HUDEP-2 (cell line): ENCODE measurements at regions not wholly inside any gene's neighbourhood (a gene's known extent, or its start where the extent isn't known, plus 50 kb on each side); places are given as distances from the start of the nearest gene placed in this dataset.

Experiments used
- DNase-seq, 76 experiments: peaks; one replicate each; lab custom pipeline; 2025; ENCODE audit not compliant: unreplicated experiment in 76 of 76; lab: John Stamatoyannopoulos, UW

GRCh38 chr18:44098551-44099098 lies 582.1 kb upstream of the SETBP1 start:
- peak in 4 of 76 experiments; percentile 6 to 38 (median 20) for DNase-seq

- DNase-seq, result no peak
Measured at GRCh38 chr18:44107187-44107586, 573.5 kb upstream of the SETBP1 start.

GRCh38 chr18:44111337-44111736 lies 569.4 kb upstream of the SETBP1 start:
- DNase-seq, result no peak

- DNase-seq, result no peak
Measured at GRCh38 chr18:44117821-44118220, 562.9 kb upstream of the SETBP1 start.

- no peak for DNase-seq
Measured at GRCh38 chr18:44119607-44120006, 561.1 kb upstream of the SETBP1 start.

GRCh38 chr18:44123743-44124142 lies 556.9 kb upstream of the SETBP1 start:
- no peak for DNase-seq

- DNase-seq, result no peak
Measured at GRCh38 chr18:44125446-44125845, 555.2 kb upstream of the SETBP1 start.

GRCh38 chr18:44126598-44126997 lies 554.1 kb upstream of the SETBP1 start:
- DNase-seq, result no peak

GRCh38 chr18:44128365-44128764 lies 552.3 kb upstream of the SETBP1 start:
- no peak for DNase-seq

- DNase-seq, result peak in 5 of 76 experiments; percentile 0 to 33 (median 12)
Measured at GRCh38 chr18:44130376-44130942, 550.2 kb upstream of the SETBP1 start.

GRCh38 chr18:44133483-44133882 lies 547.2 kb upstream of the SETBP1 start:
- no peak for DNase-seq

- no peak for DNase-seq
Measured at GRCh38 chr18:44134447-44134846, 546.2 kb upstream of the SETBP1 start.

- DNase-seq, result no peak
Measured at GRCh38 chr18:44135741-44136140, 544.9 kb upstream of the SETBP1 start.

GRCh38 chr18:44136326-44136725 lies 544.4 kb upstream of the SETBP1 start:
- DNase-seq, result no peak

- DNase-seq, result no peak
Measured at GRCh38 chr18:44143072-44143471, 537.6 kb upstream of the SETBP1 start.

GRCh38 chr18:44149706-44150105 lies 531.0 kb upstream of the SETBP1 start:
- DNase-seq, result no peak

GRCh38 chr18:44153981-44154380 lies 526.7 kb upstream of the SETBP1 start:
- no peak for DNase-seq

GRCh38 chr18:44156126-44156525 lies 524.6 kb upstream of the SETBP1 start:
- DNase-seq, result no peak

GRCh38 chr18:44156776-44157335 lies 523.8 kb upstream of the SETBP1 start:
- DNase-seq, result no peak

- DNase-seq, result no peak
Measured at GRCh38 chr18:44170208-44170880, 510.3 kb upstream of the SETBP1 start.

GRCh38 chr18:44171301-44171700 lies 509.4 kb upstream of the SETBP1 start:
- no peak for DNase-seq

GRCh38 chr18:44175891-44176290 lies 504.8 kb upstream of the SETBP1 start:
- no peak for DNase-seq
